HepG2 (cell line): ENCODE measurements at regions not wholly inside any gene's neighbourhood (a gene's known extent, or its start where the extent isn't known, plus 50 kb on each side); places are given as distances from the start of the nearest gene placed in this dataset.

Source experiments
- ATAC-seq: fragments of 200-7000 bp; cut with Tn5 transposase; 3 replicates; pipeline ENCODE4 v1.9.1; 2020; ENCODE audit warnings: mild to moderate bottlenecking, moderate library complexity
- BruUV-seq: library from RNA; stranded (reverse); fragments of 400-500 nt; replicated peaks from 2 replicates; lab custom pipeline; 2021; lab: Mats Ljungman, UMichigan
- CTCF ChIA-PET: fragments of 300-600 bp; formaldehyde crosslinking; extraction: SDS; loops from one replicate; lab custom pipeline; 2021; ENCODE audit warnings: low total read pairs, inconsistent platforms, low intra/inter-chr PET ratio; lab: Yijun Ruan, JAX
- POLR2A ChIA-PET: fragments of 350-600 bp; sonication (Branson Sonifier 250); formaldehyde crosslinking; loops from one replicate; lab custom pipeline; 2020; ENCODE audit warnings: antibody characterized with exemption, inconsistent platforms; lab: Yijun Ruan, JAX
- DNase-seq: peaks from one replicate; pipeline ENCODE4 v3.0.0-alpha.2; 2015; ENCODE audit warnings: low spot score
- FAIRE-seq: peaks from 3 replicates; lab custom pipeline; 2011; peaks lifted over from hg19 to GRCh38; lab: Jason Lieb, UNC
- H2AFZ ChIP-seq: one replicate; pipeline ENCODE4 v1.6.1; 2011; ENCODE audit warnings: low read length, inconsistent platforms
- H3K27ac ChIP-seq: fragments of 300-600 bp; 3 replicates; pipeline ENCODE4 v1.8.0; 2011; ENCODE audit warnings: mixed run types, mild to moderate bottlenecking, mixed read lengths, low read length, inconsistent platforms; ENCODE audit not compliant: insufficient read depth; ENCODE audit errors: extremely low read length
- H3K27me3 ChIP-seq, 2 experiments: fragments of 200-600 bp in 1 of 2; 2 replicates in 1 of 2; 3 replicates in 1 of 2; pipeline versions ENCODE4 v1.6.0 to v1.8.0; 2011; ENCODE audit warnings: low read length in 2 of 2, mild to moderate bottlenecking in 2 of 2, moderate library complexity in 2 of 2, inconsistent platforms in 1 of 2; ENCODE audit not compliant: insufficient read depth in 2 of 2, control insufficient read depth in 1 of 2
- H3K36me3 ChIP-seq, 2 experiments: fragments of 200-600 bp in 1 of 2; replicated peaks in 1 of 2; 2 replicates in 1 of 2; 3 replicates in 1 of 2; pipeline versions ENCODE4 v1.5.1 to v1.8.0; 2011; ENCODE audit warnings: low read length in 2 of 2, inconsistent platforms in 1 of 2; ENCODE audit not compliant: insufficient read depth in 2 of 2, control insufficient read depth in 1 of 2
- H3K4me1 ChIP-seq: 2 replicates; pipeline ENCODE4 v1.5.1; 2012; ENCODE audit warnings: low read length, inconsistent platforms; ENCODE audit not compliant: insufficient read depth
- H3K4me2 ChIP-seq: 2 replicates; pipeline ENCODE4 v1.6.0; 2011; ENCODE audit warnings: low read depth, low read length, inconsistent platforms
- H3K4me3 ChIP-seq, 3 experiments: fragments of 200-600 bp in 1 of 3; sonication (generic), shearing (Covaris generic) in 1 of 3; replicated peaks in 1 of 3; 2 replicates each; pipeline ENCODE4 v1.5.1; 2011 to 2016; ENCODE audit warnings: low read length in 3 of 3, inconsistent platforms in 2 of 3, low read depth in 2 of 3, mild to moderate bottlenecking in 2 of 3, control low read depth in 1 of 3, mixed read lengths in 1 of 3; ENCODE audit not compliant: insufficient read depth in 1 of 3
- H3K79me2 ChIP-seq: one replicate; pipeline ENCODE4 v1.6.1; 2011; ENCODE audit warnings: low read length, inconsistent platforms; ENCODE audit not compliant: insufficient read depth
- H3K9ac ChIP-seq: 2 replicates; pipeline ENCODE4 v1.6.0; 2011; ENCODE audit warnings: mild to moderate bottlenecking, low read depth, low read length, inconsistent platforms; ENCODE audit not compliant: insufficient read depth
- H3K9me3 ChIP-seq: 2 replicates; pipeline ENCODE4 v1.5.1; 2012; ENCODE audit warnings: mild to moderate bottlenecking, low read length
- H4K20me1 ChIP-seq: 2 replicates; pipeline ENCODE4 v1.6.0; 2011; ENCODE audit warnings: inconsistent platforms, mild to moderate bottlenecking, low read length, moderate library complexity; ENCODE audit not compliant: insufficient read depth
- ARID5B ChIP-seq: IDR thresholded peaks from 2 replicates; pipeline ENCODE4 v1.4.0; 2020; ENCODE audit warnings: mild to moderate bottlenecking, missing genetic modification reagents
- EEA1 ChIP-seq: sonication (generic); formaldehyde crosslinking; IDR thresholded peaks from 2 replicates; pipeline ENCODE4 v1.5.1; 2020; ENCODE audit warnings: mild to moderate bottlenecking, missing genetic modification reagents, borderline replicate concordance
- HNRNPK ChIP-seq: fragments of 200-400 bp; formaldehyde crosslinking; IDR thresholded peaks from 2 replicates; pipeline ENCODE4 v1.6.1; 2018; ENCODE audit warnings: low read length, low read depth, moderate library complexity, mild to moderate bottlenecking; ENCODE audit not compliant: poor library complexity, severe bottlenecking
- HNRNPUL1 ChIP-seq: fragments of 200-400 bp; formaldehyde crosslinking; IDR thresholded peaks from 2 replicates; pipeline ENCODE4 v1.6.1; 2017; ENCODE audit warnings: low read depth, mild to moderate bottlenecking, low read length, moderate library complexity
- POLR2AphosphoS5 ChIP-seq: IDR thresholded peaks from 2 replicates; pipeline ENCODE4 v1.6.1; 2012; ENCODE audit warnings: low read depth, low read length
- TFDP2 ChIP-seq: sonication (generic); formaldehyde crosslinking; IDR thresholded peaks from 2 replicates; pipeline ENCODE4 v1.4.0; 2020; ENCODE audit warnings: missing genetic modification reagents
- TSC22D2 ChIP-seq: sonication (generic); formaldehyde crosslinking; IDR thresholded peaks from 2 replicates; pipeline ENCODE4 v1.5.1; 2020; ENCODE audit warnings: missing genetic modification reagents, mild to moderate bottlenecking, borderline replicate concordance
- ZBTB42 ChIP-seq: sonication (generic); formaldehyde crosslinking; IDR thresholded peaks from 2 replicates; pipeline ENCODE4 v1.5.0; 2020; ENCODE audit warnings: mild to moderate bottlenecking, missing genetic modification reagents
- ZNF121 ChIP-seq: sonication (generic); formaldehyde crosslinking; IDR thresholded peaks from 2 replicates; pipeline ENCODE4 v1.5.0; 2020; ENCODE audit warnings: mild to moderate bottlenecking, missing genetic modification reagents
- ZNF20 ChIP-seq: sonication (generic); formaldehyde crosslinking; IDR thresholded peaks from 2 replicates; pipeline ENCODE4 v1.4.0; 2020; ENCODE audit warnings: mild to moderate bottlenecking, moderate library complexity, missing genetic modification reagents
- ZNF790 ChIP-seq: sonication (generic); formaldehyde crosslinking; IDR thresholded peaks from 2 replicates; pipeline ENCODE4 v1.8.0; 2022; ENCODE audit warnings: missing genetic modification reagents, mild to moderate bottlenecking, borderline replicate concordance
- WGBS: methylation state at CpG from one replicate; pipeline ENCODE4 v1.1.6; 2017; ENCODE audit warnings: low lambda C conversion rate; 5-methylcytosine and 5-hydroxymethylcytosine counted together
- in situ Hi-C: cut with HindIII; loops from 2 replicates; pipeline ENCODE4 v1.10.0; 2017; ENCODE audit warnings: low pct_unique_long_range_greater_than_20kb; ENCODE audit not compliant: extremely low pct_ligation_motif_present
- intact Hi-C: fragments of 100-400 bp; cut with micrococcal nuclease; formaldehyde crosslinking; loops from one replicate; pipeline ENCODE4 v1.10.0; 2022; ENCODE audit not compliant: unreplicated experiment
- TF ChIP-seq, protein P1 (sequence below): sonication (generic); formaldehyde crosslinking; IDR thresholded peaks from 2 replicates; pipeline ENCODE4 v1.5.0; 2020; ENCODE audit warnings: mild to moderate bottlenecking, missing genetic modification reagents

- ChIA-PET POLR2A (no interaction called here), CTCF (no interaction called here)
- FAIRE-seq (no peak), DNase-seq (no peak), ATAC-seq (no peak)
- Histone ChIP-seq H3K4me2 (no peak overlapping the region), H3K9ac (no peak overlapping the region), H3K4me1 (peaks cover 36% of the 10 kb centered on the region), H3K9me3 (no peaks in the 10 kb centered on the region), H3K27ac (no peak overlapping the region), H3K4me3 (no peak overlapping the region), H3K36me3 (no peaks in the 10 kb centered on the region), H3K79me2 (no peaks in the 10 kb centered on the region), H4K20me1 (no peaks in the 10 kb centered on the region), H3K27me3 (no peaks in the 10 kb centered on the region), H2AFZ (no peak overlapping the region)
- BruUV-seq, result no TSS peak
- in situ Hi-C loops, result no loop called here
- 55% methylated on average over 4 of the region's 4 CpGs for WGBS
- intact Hi-C loops, result loop anchor here (10.0 kb wide), 1 partner anchor 48 kb away; the partner anchor contains the start of gene LPGAT1
- TF ChIP-seq POLR2AphosphoS5, result no peak
- no peak for TF ChIP-seq ZNF20 (CRISPR knock-in tag)
- no peak for TF ChIP-seq HNRNPK
- TF ChIP-seq EEA1 (CRISPR knock-in tag), result no peak
- TF ChIP-seq ZBTB42 (CRISPR knock-in tag), result no peak
- TF ChIP-seq, protein P1, sequence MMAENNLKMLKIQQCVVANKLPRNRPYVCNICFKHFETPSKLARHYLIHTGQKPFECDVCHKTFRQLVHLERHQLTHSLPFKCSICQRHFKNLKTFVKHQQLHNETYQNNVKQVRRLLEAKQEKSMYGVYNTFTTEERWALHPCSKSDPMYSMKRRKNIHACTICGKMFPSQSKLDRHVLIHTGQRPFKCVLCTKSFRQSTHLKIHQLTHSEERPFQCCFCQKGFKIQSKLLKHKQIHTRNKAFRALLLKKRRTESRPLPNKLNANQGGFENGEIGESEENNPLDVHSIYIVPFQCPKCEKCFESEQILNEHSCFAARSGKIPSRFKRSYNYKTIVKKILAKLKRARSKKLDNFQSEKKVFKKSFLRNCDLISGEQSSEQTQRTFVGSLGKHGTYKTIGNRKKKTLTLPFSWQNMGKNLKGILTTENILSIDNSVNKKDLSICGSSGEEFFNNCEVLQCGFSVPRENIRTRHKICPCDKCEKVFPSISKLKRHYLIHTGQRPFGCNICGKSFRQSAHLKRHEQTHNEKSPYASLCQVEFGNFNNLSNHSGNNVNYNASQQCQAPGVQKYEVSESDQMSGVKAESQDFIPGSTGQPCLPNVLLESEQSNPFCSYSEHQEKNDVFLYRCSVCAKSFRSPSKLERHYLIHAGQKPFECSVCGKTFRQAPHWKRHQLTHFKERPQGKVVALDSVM (CRISPR knock-in tag), result no peak
- no peak for TF ChIP-seq TFDP2 (CRISPR knock-in tag)
- TF ChIP-seq ZNF790 (CRISPR knock-in tag), result no peak
- TF ChIP-seq HNRNPUL1, result no peak
- no peak for TF ChIP-seq ARID5B (CRISPR knock-in tag)
- TF ChIP-seq ZNF121 (CRISPR knock-in tag), result no peak
- no peak for TF ChIP-seq TSC22D2 (CRISPR knock-in tag)
Observed at GRCh38 chr1:211882381-211883004, 51.9 kb upstream of the LPGAT1 start.
